ENCODE measurements at regions not wholly inside any gene's neighbourhood (a gene's known extent, or its start where the extent isn't known, plus 50 kb on each side); places are given as distances from the start of the nearest gene placed in this dataset.
A peak's percentile ranks its signal among the peaks of the same experiment; 100 is the strongest.

GRCh38 chr2:83481436-83481835 is 977.6 kb downstream of the SUCLG1 start:
- no peak overlapping the region for H3K27ac ChIP-seq
- no peak for TF ChIP-seq CTCF (conservative IDR thresholded peaks at IDR 0.05)

DNA sequence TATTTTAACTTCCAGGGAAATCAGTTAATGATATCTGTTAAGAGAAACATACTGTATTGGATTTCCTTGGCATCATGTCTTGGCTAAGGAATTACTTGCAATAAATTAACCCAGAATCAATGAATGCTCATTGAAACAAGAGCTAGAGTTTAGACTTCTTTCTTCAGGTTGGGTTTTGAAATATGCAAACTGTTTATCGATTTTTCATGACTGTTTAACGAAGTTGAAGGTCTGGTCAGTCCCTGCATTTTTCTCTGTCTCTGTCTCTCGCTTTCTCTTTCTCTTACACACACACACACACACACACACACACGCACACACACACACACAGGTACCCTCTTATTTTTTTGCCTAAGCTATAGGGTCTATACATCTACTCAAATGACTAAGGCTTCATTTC is 981.0 kb downstream of the SUCLG1 start:
- no peak overlapping the region for H3K27ac ChIP-seq
- no peak for TF ChIP-seq CTCF (conservative IDR thresholded peaks at IDR 0.05)

- no peak overlapping the region for H3K27ac ChIP-seq
- TF ChIP-seq CTCF (conservative IDR thresholded peaks at IDR 0.05), result no peak
These were observed 983.7 kb downstream of the SUCLG1 start for GRCh38 chr2:83475371-83475770.

DNA sequence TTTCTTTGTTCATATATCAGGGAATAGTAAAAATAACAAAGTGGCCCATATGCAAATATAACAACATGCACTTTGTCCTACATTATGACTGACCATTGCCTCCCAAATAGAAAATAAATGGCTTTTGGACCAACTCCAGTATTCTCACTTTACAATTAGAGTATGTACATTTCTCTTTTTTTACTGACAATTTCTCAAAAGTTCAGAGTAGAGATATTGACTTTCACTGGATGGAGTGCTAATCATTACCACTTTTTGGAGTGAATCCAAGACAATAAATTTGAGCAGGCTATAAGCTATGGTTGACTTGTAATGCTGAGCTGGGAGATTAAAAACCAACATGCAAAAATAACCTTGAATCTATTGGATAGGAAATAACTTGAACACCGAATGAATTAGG is 987.4 kb downstream of the SUCLG1 start:
- H3K27ac ChIP-seq, result peak overlapping the region; percentile 76

GRCh38 chr2:83470928-83471327 is 988.2 kb downstream of the SUCLG1 start:
- TF ChIP-seq CTCF (conservative IDR thresholded peaks at IDR 0.05), result no peak
- peak overlapping the region; percentile 76 for H3K27ac ChIP-seq

More for the DNA sequence above, 987.4 kb downstream of the SUCLG1 start:
- TF ChIP-seq CTCF (conservative IDR thresholded peaks at IDR 0.05), result no peak

DNA sequence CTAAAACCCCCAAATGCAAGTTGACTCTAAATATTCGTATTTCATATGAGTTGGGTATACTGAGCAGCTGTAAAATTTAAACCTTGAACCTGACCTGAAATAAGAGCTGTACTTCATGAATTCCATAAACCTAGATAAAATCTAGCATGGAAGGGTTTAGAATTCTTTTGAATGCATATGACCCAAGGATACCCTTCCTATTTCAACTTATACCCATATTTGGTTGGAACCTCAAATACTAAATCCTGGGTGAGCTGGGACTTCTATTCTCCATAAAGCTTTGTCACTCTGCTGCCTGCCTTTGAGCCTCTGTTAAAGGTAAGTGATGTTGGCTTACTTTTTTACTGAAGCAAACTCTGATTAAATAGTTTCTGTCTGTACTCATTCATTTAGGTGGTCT is 994.6 kb downstream of the SUCLG1 start:
- H3K27ac ChIP-seq, result no peak overlapping the region
- TF ChIP-seq CTCF (conservative IDR thresholded peaks at IDR 0.05), result no peak

GRCh38 chr2:83462881-83463280 is 996.2 kb downstream of the SUCLG1 start:
- no peak overlapping the region for H3K27ac ChIP-seq
- TF ChIP-seq CTCF (conservative IDR thresholded peaks at IDR 0.05), result no peak

DNA sequence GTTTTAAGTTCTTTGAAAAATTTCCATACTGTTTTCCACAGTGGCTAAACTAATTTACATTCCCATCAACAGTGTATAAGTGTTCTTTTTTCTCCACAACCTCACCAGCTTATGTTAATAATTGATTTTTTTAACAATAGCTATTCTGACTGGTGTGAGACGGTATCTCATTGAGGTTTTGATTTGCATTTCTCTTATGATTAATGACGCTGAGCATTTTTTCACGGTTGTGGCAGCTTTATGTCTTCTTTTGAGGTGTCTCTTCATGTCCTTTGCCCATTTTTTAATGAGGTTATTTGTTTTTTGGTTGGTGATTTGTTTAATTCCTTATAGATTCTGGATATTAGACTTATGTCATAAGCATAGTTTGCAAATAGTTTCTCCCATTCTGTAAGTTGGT is 997.9 kb downstream of the SUCLG1 start:
- TF ChIP-seq CTCF (conservative IDR thresholded peaks at IDR 0.05), result no peak
- H3K27ac ChIP-seq, result no peak overlapping the region

Measured in VCaP (cell line).